ENCODE measurements at regions not wholly inside any gene's neighbourhood (a gene's known extent, or its start where the extent isn't known, plus 50 kb on each side); places are given as distances from the start of the nearest gene placed in this dataset.

DNA sequence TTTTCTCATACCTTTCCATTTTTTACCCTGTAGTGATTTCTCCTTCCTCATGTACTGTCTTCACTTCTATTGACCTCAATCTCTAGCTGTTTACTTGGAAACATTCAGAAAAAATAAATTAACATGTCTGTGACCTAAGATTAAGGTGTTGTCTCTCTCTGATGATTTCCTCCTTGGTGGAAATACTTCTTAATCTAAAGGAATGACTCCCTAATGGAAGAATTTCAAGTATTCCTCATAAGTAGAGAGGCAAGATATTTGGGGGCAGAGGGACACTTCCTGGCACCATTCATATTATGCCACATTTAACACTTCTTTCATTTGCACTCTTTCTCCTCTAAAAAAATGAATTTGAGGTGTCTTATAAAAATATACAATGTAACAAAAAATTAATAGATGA, 202.8 kb downstream of the NEBL start:
- H3K36me3 ChIP-seq (ENCODE audit: insufficient read depth, low read length): no peaks in the 10 kb centered on the region
- ChIA-PET CTCF (ENCODE audit: unreplicated experiment) (no interaction called here), POLR2A (no interaction called here)
- no peak overlapping the region for H3K4me2 ChIP-seq (ENCODE audit: low read length)
- no peaks in the 10 kb centered on the region for H3K79me2 ChIP-seq (ENCODE audit: insufficient read depth, low read depth, low read length)
- no peak for DNase-seq (ENCODE audit: low spot score)
- no peaks in the 10 kb centered on the region for H4K20me1 ChIP-seq (ENCODE audit: insufficient read depth, low read length)
- no peaks in the 10 kb centered on the region for H3K9me2 ChIP-seq (ENCODE audit: insufficient read depth, low read length)
- H3K4me3 ChIP-seq (ENCODE audit: low read depth, low read length, poor library complexity, severe bottlenecking): no peak overlapping the region
- H3K27ac ChIP-seq (ENCODE audit: low read depth, low read length, poor library complexity, severe bottlenecking): no peak overlapping the region
- BruUV-seq (replicated peaks): no TSS peak
- H3K4me1 ChIP-seq (ENCODE audit: insufficient read depth, low read length, poor library complexity, severe bottlenecking): no peaks in the 10 kb centered on the region
- no peak overlapping the region for H2AFZ ChIP-seq (ENCODE audit: low read length)
- no peak for TF ChIP-seq EZH2phosphoT487 (IDR thresholded peaks at IDR 0.05; ENCODE audit: borderline replicate concordance, low read depth, low read length)
- no peak for TF ChIP-seq CTCF (conservative IDR thresholded peaks at IDR 0.05; ENCODE audit: low read length)
- H3K9me3 ChIP-seq (ENCODE audit: low read length): no peaks in the 10 kb centered on the region
- intact Hi-C loops (cut with micrococcal nuclease; ENCODE audit: unreplicated experiment): no loop called here

DNA sequence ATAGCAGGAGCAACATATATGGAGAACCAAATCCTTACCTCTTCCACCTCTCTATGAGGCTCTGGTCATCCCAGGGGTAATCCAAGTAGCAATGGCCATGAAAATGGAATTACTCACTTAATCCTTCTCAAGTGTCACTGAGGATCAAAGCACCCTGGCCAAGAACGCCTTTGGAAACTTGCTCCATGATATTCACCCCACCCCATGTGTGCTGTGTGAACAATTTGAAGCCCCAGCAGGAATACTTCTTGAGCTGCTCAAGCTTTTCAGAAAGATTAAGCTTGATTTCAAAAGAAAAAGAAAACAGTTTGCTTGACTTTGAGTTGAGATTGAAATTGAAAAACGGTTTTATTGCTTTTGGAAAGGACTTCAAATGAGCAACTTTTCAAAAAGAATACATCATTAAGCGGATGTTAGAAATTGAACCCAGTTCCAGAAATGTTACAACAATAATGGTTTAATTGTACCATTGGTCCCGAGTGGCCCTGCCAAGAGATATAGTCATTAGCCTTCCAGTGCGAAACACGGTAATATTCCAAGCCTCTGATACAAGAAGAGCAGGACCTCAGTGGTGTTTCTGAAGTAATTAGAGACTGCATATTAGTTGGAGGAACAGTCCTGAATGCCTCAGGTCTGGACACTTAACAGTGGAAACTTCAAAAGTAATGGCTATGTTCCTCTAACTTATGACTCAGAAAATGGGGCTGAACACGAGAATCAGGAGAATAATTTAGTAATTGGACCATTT, 208.1 kb downstream of the NEBL start:
- intact Hi-C loops (cut with micrococcal nuclease; ENCODE audit: unreplicated experiment): no loop called here
- no peak overlapping the region for H2AFZ ChIP-seq (ENCODE audit: low read length)
- H3K9me3 ChIP-seq (ENCODE audit: low read length): no peaks in the 10 kb centered on the region
- ChIA-PET POLR2A (interaction anchor here (0.6 kb wide), 1 partner anchor 1351 kb away, joined by 7 read pairs; no protein-coding TSS in a partner anchor), CTCF (ENCODE audit: unreplicated experiment) (no interaction called here)
- no peak overlapping the region for H3K4me3 ChIP-seq (ENCODE audit: low read depth, low read length, poor library complexity, severe bottlenecking)
- no peaks in the 10 kb centered on the region for H4K20me1 ChIP-seq (ENCODE audit: insufficient read depth, low read length)
- H3K4me1 ChIP-seq (ENCODE audit: insufficient read depth, low read length, poor library complexity, severe bottlenecking): no peaks in the 10 kb centered on the region
- TF ChIP-seq CTCF (conservative IDR thresholded peaks at IDR 0.05; ENCODE audit: low read length): no peak
- TF ChIP-seq EZH2phosphoT487 (IDR thresholded peaks at IDR 0.05; ENCODE audit: borderline replicate concordance, low read depth, low read length): no peak
- no peak overlapping the region for H3K4me2 ChIP-seq (ENCODE audit: low read length)
- no peaks in the 10 kb centered on the region for H3K36me3 ChIP-seq (ENCODE audit: insufficient read depth, low read length)
- H3K27ac ChIP-seq (ENCODE audit: low read depth, low read length, poor library complexity, severe bottlenecking): no peak overlapping the region
- no peaks in the 10 kb centered on the region for H3K79me2 ChIP-seq (ENCODE audit: insufficient read depth, low read depth, low read length)
- no peak for DNase-seq (ENCODE audit: low spot score)
- no peaks in the 10 kb centered on the region for H3K9me2 ChIP-seq (ENCODE audit: insufficient read depth, low read length)
- BruUV-seq (replicated peaks): no TSS peak

DNA sequence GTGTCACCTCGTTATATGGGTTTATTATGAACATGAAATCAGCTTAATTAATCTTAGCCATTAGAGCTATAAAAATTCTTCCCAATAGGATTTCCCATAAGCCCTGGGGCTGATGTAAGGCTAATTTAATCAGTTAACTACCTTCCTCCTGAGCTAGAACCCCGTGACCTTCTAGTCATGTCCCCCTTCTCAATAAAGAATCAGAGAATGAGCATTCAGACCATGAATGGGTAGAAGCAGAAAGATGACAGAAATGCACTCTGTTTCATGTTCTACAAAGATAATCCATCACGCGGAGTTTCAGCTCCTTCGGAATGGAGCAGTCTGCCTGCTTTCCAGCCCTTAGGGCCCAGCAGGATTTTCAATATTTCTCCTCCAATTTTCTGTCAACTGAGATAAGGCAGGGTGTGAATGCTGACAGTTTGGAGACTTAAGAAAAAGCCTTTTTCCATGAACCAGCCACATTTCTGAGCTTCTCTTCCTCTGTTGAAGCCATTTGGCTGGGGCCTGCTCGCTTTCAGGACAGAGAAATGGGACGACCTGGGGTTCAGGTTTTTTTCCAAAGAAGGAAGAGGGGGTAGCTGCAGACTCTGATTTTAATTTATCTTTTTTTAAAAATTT, 211.0 kb downstream of the NEBL start:
- no peak overlapping the region for H3K27ac ChIP-seq (ENCODE audit: low read depth, low read length, poor library complexity, severe bottlenecking)
- ChIA-PET CTCF (ENCODE audit: unreplicated experiment) (no interaction called here), POLR2A (interaction anchor here (0.6 to 1.6 kb wide), 4 partner anchors 12 to 510 kb away, joined by 3 to 6 read pairs (median 3); no protein-coding TSS in a partner anchor)
- DNase-seq (ENCODE audit: low spot score): no peak
- no peak overlapping the region for H2AFZ ChIP-seq (ENCODE audit: low read length)
- BruUV-seq (replicated peaks): no TSS peak
- no peaks in the 10 kb centered on the region for H3K9me3 ChIP-seq (ENCODE audit: low read length)
- H3K4me3 ChIP-seq (ENCODE audit: low read depth, low read length, poor library complexity, severe bottlenecking): no peak overlapping the region
- H4K20me1 ChIP-seq (ENCODE audit: insufficient read depth, low read length): no peaks in the 10 kb centered on the region
- intact Hi-C loops (cut with micrococcal nuclease; ENCODE audit: unreplicated experiment): no loop called here
- no peaks in the 10 kb centered on the region for H3K4me1 ChIP-seq (ENCODE audit: insufficient read depth, low read length, poor library complexity, severe bottlenecking)
- TF ChIP-seq EZH2phosphoT487 (IDR thresholded peaks at IDR 0.05; ENCODE audit: borderline replicate concordance, low read depth, low read length) (no peak), CTCF (conservative IDR thresholded peaks at IDR 0.05; ENCODE audit: low read length) (no peak)
- H3K79me2 ChIP-seq (ENCODE audit: insufficient read depth, low read depth, low read length): no peaks in the 10 kb centered on the region
- H3K36me3 ChIP-seq (ENCODE audit: insufficient read depth, low read length): no peaks in the 10 kb centered on the region
- H3K9me2 ChIP-seq (ENCODE audit: insufficient read depth, low read length): no peaks in the 10 kb centered on the region
- no peak overlapping the region for H3K4me2 ChIP-seq (ENCODE audit: low read length)
